H1 (cell line): ENCODE measurements at regions not wholly inside any gene's neighbourhood (a gene's known extent, or its start where the extent isn't known, plus 50 kb on each side); places are given as distances from the start of the nearest gene placed in this dataset.

Experiments used
- CTCF ChIA-PET: fragments of 300-600 bp; sonication (Branson Sonifier 250); formaldehyde crosslinking; loops from one replicate; lab custom pipeline; 2021; ENCODE audit not compliant: partially characterized antibody; lab: Charles Lee
- POLR2A ChIA-PET: fragments of 300-600 bp; sonication (Branson Sonifier 250); formaldehyde crosslinking; loops from one replicate; lab custom pipeline; 2021; ENCODE audit warnings: inconsistent platforms; ENCODE audit not compliant: partially characterized antibody; lab: Charles Lee
- DNase-seq, 2 experiments: peaks; one replicate each; pipeline versions ENCODE4 v3.0.0 to v3.0.0-alpha.2; 2010 to 2022; ENCODE audit warnings: low spot score in 2 of 2, low read depth in 1 of 2, mixed read lengths in 1 of 2
- FAIRE-seq: peaks from 2 replicates; lab custom pipeline; 2011; peaks lifted over from hg19 to GRCh38; lab: Jason Lieb, UNC
- H2AFZ ChIP-seq: 2 replicates; pipeline ENCODE4 v1.8.1; 2012; ENCODE audit warnings: low read length, inconsistent platforms
- H2AK5ac ChIP-seq: 2 replicates; pipeline ENCODE4 v1.6.1; 2013; ENCODE audit warnings: low read depth, low read length
- H2BK120ac ChIP-seq: replicated peaks from 2 replicates; pipeline ENCODE3; 2013; ENCODE audit warnings: low read depth, low read length, inconsistent platforms
- H2BK12ac ChIP-seq: 2 replicates; pipeline ENCODE4 v1.6.1; 2013; ENCODE audit warnings: low read depth, low read length
- H2BK15ac ChIP-seq: 2 replicates; pipeline ENCODE4 v1.6.1; 2013; ENCODE audit warnings: low read length
- H2BK20ac ChIP-seq: 2 replicates; pipeline ENCODE4 v1.6.1; 2013; ENCODE audit warnings: low read length
- H2BK5ac ChIP-seq: 2 replicates; pipeline ENCODE4 v1.6.1; 2013; ENCODE audit warnings: low read depth, low read length
- H3K14ac ChIP-seq: 2 replicates; pipeline ENCODE4 v1.6.1; 2013; ENCODE audit warnings: inconsistent platforms; ENCODE audit not compliant: insufficient read length
- H3K18ac ChIP-seq: 2 replicates; pipeline ENCODE4 v1.6.1; 2013; ENCODE audit warnings: low read length; ENCODE audit errors: extremely low read depth
- H3K23ac ChIP-seq: 2 replicates; pipeline ENCODE4 v1.6.1; 2013; ENCODE audit warnings: inconsistent platforms; ENCODE audit not compliant: insufficient read length
- H3K23me2 ChIP-seq: 2 replicates; pipeline ENCODE4 v1.6.1; 2013; ENCODE audit warnings: low read depth, low read length
- H3K27ac ChIP-seq: 2 replicates; pipeline ENCODE4 v1.6.1; 2011; ENCODE audit warnings: low read depth, low read length, inconsistent platforms
- H3K27me3 ChIP-seq, 4 experiments: replicated peaks in 1 of 4; 1 replicate in 1 of 4; 2 replicates in 3 of 4; pipeline versions ENCODE4 v1.6.1 to v1.8.1; 2011 to 2013; ENCODE audit warnings: low read length in 3 of 4, mild to moderate bottlenecking in 3 of 4, inconsistent platforms in 2 of 4, mixed read lengths in 2 of 4, moderate library complexity in 1 of 4; ENCODE audit not compliant: control insufficient read depth in 3 of 4, insufficient read depth in 3 of 4; ENCODE audit errors: extremely low read depth in 1 of 4
- H3K36me3 ChIP-seq, 4 experiments: 2 replicates each; pipeline versions ENCODE4 v1.6.1 to v1.8.1; 2011 to 2013; ENCODE audit warnings: mild to moderate bottlenecking in 4 of 4, low read length in 3 of 4, moderate library complexity in 2 of 4, control low read depth in 1 of 4, inconsistent platforms in 1 of 4; ENCODE audit not compliant: insufficient read depth in 4 of 4, control insufficient read depth in 2 of 4
- H3K4ac ChIP-seq: replicated peaks from 2 replicates; pipeline ENCODE3; 2013; ENCODE audit warnings: low read length, low read depth, mixed read lengths, inconsistent platforms; ENCODE audit not compliant: insufficient read length
- H3K4me1 ChIP-seq, 4 experiments: replicated peaks in 1 of 4; 1 replicate in 1 of 4; 2 replicates in 3 of 4; pipeline versions ENCODE4 v1.6.1 to v1.8.1; 2011 to 2013; ENCODE audit warnings: low read length in 3 of 4, inconsistent platforms in 2 of 4, mixed read lengths in 1 of 4; ENCODE audit not compliant: insufficient read depth in 4 of 4, control insufficient read depth in 3 of 4
- H3K4me2 ChIP-seq, 2 experiments: 2 replicates each; pipeline versions ENCODE4 v1.6.1 to v1.8.1; 2011 to 2013; ENCODE audit warnings: low read depth in 2 of 2, low read length in 2 of 2, control low read depth in 1 of 2, inconsistent platforms in 1 of 2, mild to moderate bottlenecking in 1 of 2; ENCODE audit not compliant: insufficient read depth in 1 of 2
- H3K4me3 ChIP-seq, 4 experiments: fragments of 200-600, 300-600 bp in 1 of 4; sonication (generic), shearing (Covaris generic), sonication (Bioruptor Twin) in 1 of 4; 2 replicates each; pipeline versions ENCODE4 v1.5.1 to v1.8.1; 2011 to 2016; ENCODE audit warnings: low read length in 4 of 4, low read depth in 3 of 4, control low read depth in 2 of 4, inconsistent platforms in 2 of 4, mild to moderate bottlenecking in 2 of 4, mixed read lengths in 1 of 4, moderate library complexity in 1 of 4; ENCODE audit not compliant: insufficient read depth in 2 of 4; ENCODE audit errors: extremely low read depth in 1 of 4
- H3K56ac ChIP-seq: replicated peaks from 2 replicates; pipeline ENCODE3; 2013; ENCODE audit warnings: low read depth, mild to moderate bottlenecking, mixed read lengths, low read length, inconsistent platforms; ENCODE audit not compliant: insufficient read length
- H3K79me1 ChIP-seq: 2 replicates; pipeline ENCODE4 v1.6.1; 2013; ENCODE audit warnings: low read depth, low read length, control low read depth
- H3K79me2 ChIP-seq, 2 experiments: 2 replicates each; pipeline versions ENCODE4 v1.6.1 to v1.8.1; 2012 to 2013; ENCODE audit warnings: low read length in 2 of 2, mild to moderate bottlenecking in 2 of 2, inconsistent platforms in 1 of 2; ENCODE audit not compliant: insufficient read depth in 2 of 2, control insufficient read depth in 1 of 2
- H3K9ac ChIP-seq, 4 experiments: replicated peaks in 1 of 4; 1 replicate in 1 of 4; 2 replicates in 3 of 4; pipeline versions ENCODE4 v1.6.1 to v1.8.1; 2011 to 2013; ENCODE audit warnings: low read depth in 3 of 4, low read length in 3 of 4, control low read depth in 2 of 4, mild to moderate bottlenecking in 2 of 4, moderate library complexity in 2 of 4, inconsistent platforms in 1 of 4; ENCODE audit errors: extremely low read depth in 1 of 4
- H3K9me3 ChIP-seq, 2 experiments: 2 replicates each; pipeline versions ENCODE4 v1.6.1 to v1.8.1; 2012 to 2013; ENCODE audit warnings: mild to moderate bottlenecking in 2 of 2, moderate library complexity in 2 of 2, control low read depth in 1 of 2, inconsistent platforms in 1 of 2, low read depth in 1 of 2, low read length in 1 of 2, mixed read lengths in 1 of 2; ENCODE audit not compliant: insufficient read depth in 2 of 2
- H4K20me1 ChIP-seq, 2 experiments: replicated peaks in 1 of 2; 2 replicates each; pipeline versions ENCODE3 to v1.8.1; 2011 to 2013; ENCODE audit warnings: inconsistent platforms in 2 of 2, low read length in 2 of 2, mild to moderate bottlenecking in 1 of 2; ENCODE audit not compliant: insufficient read depth in 2 of 2, control insufficient read depth in 1 of 2
- H4K5ac ChIP-seq: 2 replicates; pipeline ENCODE4 v1.6.1; 2013; ENCODE audit warnings: low read length, low read depth, mixed read lengths, inconsistent platforms; ENCODE audit not compliant: insufficient read length
- H4K8ac ChIP-seq: 2 replicates; pipeline ENCODE4 v1.8.0; 2013; ENCODE audit warnings: mild to moderate bottlenecking, moderate library complexity, low read length, inconsistent platforms; ENCODE audit not compliant: insufficient read depth; ENCODE audit errors: extremely low read depth
- H4K91ac ChIP-seq: replicated peaks from 2 replicates; pipeline ENCODE3; 2013; ENCODE audit warnings: low read length, mixed read lengths, inconsistent platforms; ENCODE audit not compliant: insufficient read length
- BCL11A ChIP-seq, 2 experiments: IDR thresholded peaks; one replicate each; pipeline ENCODE4 v1.6.1; 2011; ENCODE audit warnings: low read depth in 2 of 2, low read length in 2 of 2, mild to moderate bottlenecking in 2 of 2
- CBX5 ChIP-seq: fragments of 300-800, 300-1000 bp; sonication (generic); IDR thresholded peaks from 2 replicates; pipeline ENCODE4 v1.7.1; 2016; ENCODE audit warnings: antibody characterized with exemption, low read length, low read depth
- CBX8 ChIP-seq: fragments of 300-800, 300-1000 bp; sonication (generic); IDR thresholded peaks from 2 replicates; pipeline ENCODE4 v1.7.1; 2016; ENCODE audit warnings: low read depth, low read length, borderline replicate concordance
- CEBPB ChIP-seq: IDR thresholded peaks from 2 replicates; pipeline ENCODE4 v1.6.1; 2012; ENCODE audit warnings: low read depth, low read length
- E2F6 ChIP-seq: IDR thresholded peaks from 2 replicates; pipeline ENCODE4 v1.6.1; 2012; ENCODE audit warnings: inconsistent platforms
- EP300 ChIP-seq, 2 experiments: IDR thresholded peaks; 1 replicate in 1 of 2; 2 replicates in 1 of 2; pipeline ENCODE4 v1.6.1; 2011 to 2012; ENCODE audit warnings: low read depth in 2 of 2, low read length in 2 of 2, mild to moderate bottlenecking in 2 of 2, borderline replicate concordance in 1 of 2, inconsistent platforms in 1 of 2, moderate library complexity in 1 of 2
- EZH2 ChIP-seq: fragments of 200-600 bp; sonication (generic); IDR thresholded peaks from 2 replicates; pipeline ENCODE4 v1.7.1; 2012; ENCODE audit warnings: low read depth, mild to moderate bottlenecking, moderate library complexity, low read length, inconsistent platforms; ENCODE audit not compliant: severe bottlenecking
- GTF2F1 ChIP-seq: IDR thresholded peaks from 2 replicates; pipeline ENCODE4 v1.6.1; 2012; ENCODE audit warnings: low read depth, low read length, improper control_type of control experiment, borderline replicate concordance
- HDAC2 ChIP-seq, 2 experiments: fragments of 300-600 bp in 1 of 2; sonication (generic) in 1 of 2; IDR thresholded peaks; 2 replicates each; pipeline ENCODE4 v1.6.1; 2011 to 2012; ENCODE audit warnings: low read depth in 2 of 2, low read length in 2 of 2, mild to moderate bottlenecking in 2 of 2, moderate library complexity in 2 of 2, borderline replicate concordance in 1 of 2, inconsistent platforms in 1 of 2
- HDAC6 ChIP-seq: IDR thresholded peaks from one replicate; pipeline ENCODE4 v1.7.1; 2012; ENCODE audit warnings: low read depth, mild to moderate bottlenecking, inconsistent platforms, low read length, moderate library complexity
- JUN ChIP-seq: IDR thresholded peaks from 2 replicates; pipeline ENCODE4 v1.6.1; 2011; ENCODE audit warnings: low read depth, mild to moderate bottlenecking, improper control_type of control experiment, low read length
- MAFK ChIP-seq: IDR thresholded peaks from 2 replicates; pipeline ENCODE4 v1.6.1; 2012; ENCODE audit warnings: low read depth, mild to moderate bottlenecking, improper control_type of control experiment, low read length
- SP1 ChIP-seq: IDR thresholded peaks from 2 replicates; pipeline ENCODE4 v1.6.1; 2011; ENCODE audit warnings: low read depth, low read length
- WGBS, 2 experiments: shearing (Covaris generic) in 1 of 2; methylation state at CpG; one replicate each; pipeline versions ENCODE4 v1.1.6 to v1.1.7; 2013 to 2015; ENCODE audit warnings: low lambda C conversion rate in 2 of 2, mixed read lengths in 2 of 2, inconsistent platforms in 1 of 2, low coverage in 1 of 2, missing lambda C conversion rate in 1 of 2; ENCODE audit not compliant: insufficient replicate concordance in 2 of 2, insufficient coverage in 1 of 2, insufficient read length in 1 of 2; ENCODE audit errors: extremely low coverage in 1 of 2, missing lambda C conversion rate in 1 of 2; 5-methylcytosine and 5-hydroxymethylcytosine counted together

GRCh38 chr1:71269179-71269578 is 188.3 kb upstream of the ZRANB2 start:
- H2BK20ac ChIP-seq = no peak overlapping the region
- no peaks in the 10 kb centered on the region for H3K36me3 ChIP-seq
- no peak overlapping the region for H3K23ac ChIP-seq
- no peak overlapping the region for H4K8ac ChIP-seq
- 93% methylated on average over 2 of the region's 2 CpGs; no CpG with 5 or more reads in 1 of the 2 experiments for WGBS, 2 experiments
- no peak overlapping the region for H2AK5ac ChIP-seq
- no peak overlapping the region for H2BK5ac ChIP-seq
- no peaks in the 10 kb centered on the region for H3K4me1 ChIP-seq
- no peak overlapping the region for H3K27ac ChIP-seq
- no peak overlapping the region for H2BK120ac ChIP-seq
- no peak overlapping the region for H3K56ac ChIP-seq
- CTCF ChIA-PET = no interaction called here
- H3K4me3 ChIP-seq = no peak overlapping the region
- no peak overlapping the region for H3K9ac ChIP-seq
- no peak overlapping the region for H3K4me2 ChIP-seq
- DNase-seq (no peak), FAIRE-seq (no peak)
- TF ChIP-seq SP1 (no peak), JUN (no peak), CBX5 (no peak), MAFK (no peak), HDAC6 (no peak), BCL11A (IDR thresholded peaks at IDR 0.05; ENCODE audit: low read depth in 2 of 2, low read length in 2 of 2) (no peak), E2F6 (no peak), EZH2 (no peak), CBX8 (no peak), CEBPB (no peak), GTF2F1 (no peak), HDAC2 (IDR thresholded peaks at IDR 0.05; ENCODE audit: borderline replicate concordance in 1 of 2, low read depth in 2 of 2, low read length in 2 of 2) (no peak), EP300 (IDR thresholded peaks at IDR 0.05; ENCODE audit: borderline replicate concordance in 1 of 2, low read depth in 2 of 2, low read length in 2 of 2) (no peak)
- H3K18ac ChIP-seq = no peak overlapping the region
- H2AFZ ChIP-seq = no peak overlapping the region
- H4K20me1 ChIP-seq = no peaks in the 10 kb centered on the region
- no peaks in the 10 kb centered on the region for H3K27me3 ChIP-seq
- H3K14ac ChIP-seq = no peak overlapping the region
- no peak overlapping the region for H3K4ac ChIP-seq
- H4K5ac ChIP-seq = no peak overlapping the region
- POLR2A ChIA-PET = interaction anchor here (1.4 kb wide), 1 partner anchor 40 kb away, joined by 4 read pairs; no protein-coding TSS in a partner anchor
- H3K79me2 ChIP-seq = no peaks in the 10 kb centered on the region
- no peaks in the 10 kb centered on the region for H3K23me2 ChIP-seq
- no peaks in the 10 kb centered on the region for H3K9me3 ChIP-seq
- H4K91ac ChIP-seq = no peak overlapping the region
- no peak overlapping the region for H2BK12ac ChIP-seq
- no peak overlapping the region for H2BK15ac ChIP-seq
- H3K79me1 ChIP-seq = no peaks in the 10 kb centered on the region
